Thoracic aorta (tissue), 2 donors: ENCODE measurements at regions not wholly inside any gene's neighbourhood (a gene's known extent, or its start where the extent isn't known, plus 50 kb on each side); places are given as distances from the start of the nearest gene placed in this dataset.

Experiments used
- ATAC-seq: fragments of 150-250 bp; one replicate; pipeline ENCODE4 v1.8.0; 2017; ENCODE audit warnings: low read depth; ENCODE audit not compliant: insufficient number of reproducible peaks, low FRiP score
- DNase-seq: peaks from one replicate; pipeline ENCODE4 v3.0.0-alpha.2; 2020; ENCODE audit warnings: low spot score
- H3K27ac ChIP-seq, 2 donors: fragments of 200-600 bp; sonication (generic); 1 replicate in 1 of 2; 2 replicates in 1 of 2; pipeline ENCODE4 v1.5.1; 2016; ENCODE audit warnings: mild to moderate bottlenecking in 2 of 2, moderate library complexity in 2 of 2
- H3K27me3 ChIP-seq: fragments of 200-600 bp; sonication (generic); replicated peaks from 2 replicates; pipeline ENCODE4 v1.6.0; 2016; ENCODE audit warnings: mild to moderate bottlenecking; ENCODE audit not compliant: insufficient read depth
- H3K36me3 ChIP-seq: fragments of 200-600 bp; sonication (generic); one replicate; pipeline ENCODE4 v1.5.1; 2016
- H3K4me1 ChIP-seq, 2 donors: fragments of 200-600 bp; sonication (generic); 1 replicate in 1 of 2; 2 replicates in 1 of 2; pipeline versions ENCODE4 v1.5.1 to v1.6.0; 2016; ENCODE audit warnings: low read depth in 2 of 2, mild to moderate bottlenecking in 1 of 2; ENCODE audit not compliant: control insufficient read depth in 1 of 2
- H3K4me3 ChIP-seq: fragments of 200-600 bp; sonication (generic); 2 replicates; pipeline ENCODE4 v1.5.1; 2016; ENCODE audit warnings: mild to moderate bottlenecking
- H3K9me3 ChIP-seq: fragments of 200-600 bp; sonication (generic); 2 replicates; pipeline ENCODE4 v1.5.1; 2016
- TF ChIP-seq, protein P1 (sequence below): fragments of 200-600 bp; sonication (generic); IDR thresholded peaks from one replicate; pipeline ENCODE4 v1.5.1; 2019; ENCODE audit warnings: antibody characterized with exemption

DNA sequence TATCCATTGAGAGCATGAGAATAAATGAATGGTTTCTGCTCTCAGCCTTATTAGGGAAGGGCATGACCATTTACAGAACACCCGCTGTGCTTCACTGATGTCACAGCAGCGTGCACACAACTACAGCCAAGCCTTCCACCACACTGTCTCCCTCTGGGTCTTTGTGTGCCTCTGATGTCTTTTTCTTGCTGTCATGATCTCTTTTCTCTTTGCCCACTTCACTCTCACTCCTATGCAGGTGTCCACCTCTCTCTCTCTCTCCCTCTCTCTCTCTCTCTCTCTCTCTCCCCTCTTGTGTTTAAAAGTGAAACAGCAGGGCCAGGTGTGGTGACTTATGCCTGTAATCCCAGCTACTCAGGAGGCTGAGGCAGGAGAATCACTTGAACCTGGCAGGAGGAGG lies 232.5 kb upstream of the JUN start:
- Histone ChIP-seq H3K27me3 (no peaks in the 10 kb centered on the region), H3K9me3 (no peaks in the 10 kb centered on the region), H3K36me3 (no peaks in the 10 kb centered on the region), H3K4me3 (no peak overlapping the region), H3K4me1 (peaks cover 16 to 35% of the 10 kb centered on the region in 2 donors), H3K27ac (no peak overlapping the region)
- DNase-seq (no peak), ATAC-seq (no peak)
- TF ChIP-seq, protein P1, sequence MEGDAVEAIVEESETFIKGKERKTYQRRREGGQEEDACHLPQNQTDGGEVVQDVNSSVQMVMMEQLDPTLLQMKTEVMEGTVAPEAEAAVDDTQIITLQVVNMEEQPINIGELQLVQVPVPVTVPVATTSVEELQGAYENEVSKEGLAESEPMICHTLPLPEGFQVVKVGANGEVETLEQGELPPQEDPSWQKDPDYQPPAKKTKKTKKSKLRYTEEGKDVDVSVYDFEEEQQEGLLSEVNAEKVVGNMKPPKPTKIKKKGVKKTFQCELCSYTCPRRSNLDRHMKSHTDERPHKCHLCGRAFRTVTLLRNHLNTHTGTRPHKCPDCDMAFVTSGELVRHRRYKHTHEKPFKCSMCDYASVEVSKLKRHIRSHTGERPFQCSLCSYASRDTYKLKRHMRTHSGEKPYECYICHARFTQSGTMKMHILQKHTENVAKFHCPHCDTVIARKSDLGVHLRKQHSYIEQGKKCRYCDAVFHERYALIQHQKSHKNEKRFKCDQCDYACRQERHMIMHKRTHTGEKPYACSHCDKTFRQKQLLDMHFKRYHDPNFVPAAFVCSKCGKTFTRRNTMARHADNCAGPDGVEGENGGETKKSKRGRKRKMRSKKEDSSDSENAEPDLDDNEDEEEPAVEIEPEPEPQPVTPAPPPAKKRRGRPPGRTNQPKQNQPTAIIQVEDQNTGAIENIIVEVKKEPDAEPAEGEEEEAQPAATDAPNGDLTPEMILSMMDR = no peak

DNA sequence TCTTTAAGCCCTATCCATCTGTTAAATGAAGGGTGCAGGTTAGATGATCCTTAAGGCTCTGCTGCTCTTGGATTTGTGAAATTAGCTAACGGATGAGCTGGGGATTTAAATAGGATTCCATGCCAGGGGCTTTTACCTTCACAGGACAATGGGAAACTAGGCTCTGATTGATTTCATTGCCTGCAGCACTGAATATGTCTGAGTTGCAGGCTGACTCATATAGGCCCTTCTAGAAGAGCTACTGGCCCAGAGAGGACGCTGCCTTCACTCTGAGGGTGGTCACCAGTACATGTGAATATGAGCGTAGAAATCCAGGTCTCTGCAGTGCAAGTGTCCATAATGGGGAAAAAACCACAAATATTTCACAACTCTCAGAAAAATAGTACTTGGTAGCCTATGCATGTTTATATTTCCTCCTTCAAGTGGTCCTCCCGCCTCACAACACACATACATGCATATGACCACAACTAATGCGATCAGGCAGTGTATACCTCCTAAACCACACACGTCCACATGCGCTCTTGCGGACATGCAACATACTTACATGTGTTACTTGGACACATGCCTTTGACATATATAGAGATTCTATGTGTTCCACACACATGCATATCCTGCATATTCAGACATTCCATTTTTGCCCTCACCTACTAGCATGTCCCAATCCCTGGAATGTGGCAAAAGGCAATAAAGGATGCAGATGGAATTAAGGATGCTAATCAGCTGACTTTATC lies 233.8 kb upstream of the JUN start:
- ATAC-seq (no peak), DNase-seq (no peak)
- H3K27ac ChIP-seq = no peak overlapping the region
- TF ChIP-seq, protein P1 = no peak
- H3K36me3 ChIP-seq = no peaks in the 10 kb centered on the region
- H3K27me3 ChIP-seq = no peaks in the 10 kb centered on the region
- no peak overlapping the region for H3K4me3 ChIP-seq
- no peaks in the 10 kb centered on the region for H3K9me3 ChIP-seq
- peaks cover 16 to 35% of the 10 kb centered on the region in 2 donors for H3K4me1 ChIP-seq

DNA sequence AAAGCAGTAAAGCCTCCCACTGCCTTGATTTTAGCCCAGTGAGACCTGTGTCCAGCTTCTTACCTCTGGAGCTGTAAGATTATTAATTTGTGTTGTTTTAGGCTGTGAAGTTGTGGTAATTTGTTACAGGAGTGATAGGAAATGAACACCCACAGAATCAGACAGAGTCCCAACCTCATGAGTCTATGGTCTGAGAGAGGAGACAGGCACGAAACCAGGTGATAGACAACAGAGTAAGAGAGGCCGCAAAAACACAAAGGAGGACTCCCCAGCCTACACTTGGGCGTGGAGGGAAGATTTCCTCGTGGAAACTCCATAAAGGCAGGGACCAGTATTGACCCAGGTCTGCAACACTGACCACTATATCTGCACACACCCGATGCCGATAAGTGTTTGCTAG lies 234.6 kb upstream of the JUN start:
- ATAC-seq (no peak), DNase-seq (no peak)
- Histone ChIP-seq H3K9me3 (no peaks in the 10 kb centered on the region), H3K4me1 (peaks cover 12 to 28% of the 10 kb centered on the region in 2 donors), H3K36me3 (no peaks in the 10 kb centered on the region), H3K27me3 (no peaks in the 10 kb centered on the region), H3K27ac (no peak overlapping the region), H3K4me3 (no peak overlapping the region)
- TF ChIP-seq, protein P1 = no peak

DNA sequence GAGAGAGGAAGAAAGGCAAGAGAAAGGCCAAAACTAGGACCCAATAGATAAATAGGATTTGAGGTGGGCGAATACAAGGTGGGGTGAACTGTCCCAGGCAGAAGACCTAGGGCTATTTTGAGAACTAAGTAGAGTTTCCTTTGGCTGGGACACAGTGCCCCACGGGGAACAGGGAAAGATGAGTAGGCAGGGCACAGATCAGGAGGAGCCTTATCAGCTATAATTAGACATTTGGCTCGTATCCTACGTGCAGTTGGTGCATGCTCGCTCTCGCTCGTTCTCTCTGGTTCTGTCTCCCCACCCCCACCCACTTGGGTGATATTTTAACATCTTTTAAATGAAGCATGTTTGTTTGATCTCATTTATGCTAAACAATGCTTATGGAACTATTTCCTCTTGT lies 235.0 kb upstream of the JUN start:
- TF ChIP-seq, protein P1 = no peak
- H3K27me3 ChIP-seq = no peaks in the 10 kb centered on the region
- H3K4me3 ChIP-seq = no peak overlapping the region
- no peak overlapping the region for H3K27ac ChIP-seq
- DNase-seq (no peak), ATAC-seq (no peak)
- H3K36me3 ChIP-seq = no peaks in the 10 kb centered on the region
- H3K4me1 ChIP-seq = peaks cover 10 to 23% of the 10 kb centered on the region in 2 donors
- H3K9me3 ChIP-seq = no peaks in the 10 kb centered on the region

DNA sequence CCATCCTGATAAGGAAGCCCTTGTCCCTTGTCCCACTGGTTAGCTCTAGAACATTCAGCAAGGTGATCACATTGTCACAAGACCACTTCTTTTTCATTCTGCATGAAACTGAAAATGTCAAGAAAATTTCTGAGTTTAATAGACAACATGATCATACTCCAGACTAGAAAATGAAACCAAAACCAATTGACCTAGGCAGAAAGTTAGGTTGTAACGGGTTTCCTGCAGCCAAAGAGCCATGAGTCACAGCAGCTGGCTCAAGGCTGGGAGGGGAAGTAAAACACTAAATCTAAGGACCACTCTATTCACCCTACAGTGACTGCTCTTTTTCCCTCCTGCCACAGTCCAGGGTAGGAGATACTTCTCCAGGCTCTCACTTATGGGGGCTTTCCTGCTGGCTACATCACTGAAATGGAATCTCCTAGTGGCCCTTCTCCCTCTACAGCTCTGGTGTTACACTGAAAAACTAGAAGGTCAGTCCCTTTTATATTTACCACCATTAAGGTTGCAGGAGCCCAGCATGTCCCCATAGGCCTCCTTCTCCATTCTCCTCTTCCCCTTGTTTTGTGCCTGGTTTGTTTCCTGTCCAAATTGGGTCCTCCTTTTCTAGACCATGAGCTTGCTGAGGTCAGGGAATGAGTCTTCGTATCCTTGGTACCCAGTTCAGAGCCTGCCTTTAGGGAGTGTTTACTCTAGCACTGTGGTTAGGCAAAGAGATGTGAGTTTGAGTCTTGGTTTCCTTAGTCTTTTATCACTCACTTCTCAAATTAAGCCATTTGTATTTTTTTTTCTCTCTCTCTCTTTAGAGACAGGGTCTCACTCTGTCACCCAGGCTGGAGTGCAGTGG lies 236.5 kb upstream of the JUN start:
- Histone ChIP-seq H3K27ac (peak overlapping the region; percentile 60 to 66), H3K36me3 (no peaks in the 10 kb centered on the region), H3K4me3 (peak overlapping the region; percentile 68), H3K9me3 (no peaks in the 10 kb centered on the region), H3K27me3 (no peaks in the 10 kb centered on the region), H3K4me1 (peaks cover 5 to 17% of the 10 kb centered on the region in 2 donors)
- ATAC-seq = peak; percentile 83
- DNase-seq = peak; percentile 19
- TF ChIP-seq, protein P1 = no peak
